HG02885 (cell line): ENCODE measurements at regions not wholly inside any gene's neighbourhood (a gene's known extent, or its start where the extent isn't known, plus 50 kb on each side); places are given as distances from the start of the nearest gene placed in this dataset.

Source experiments
- ATAC-seq: cut with Tn5 transposase; IDR thresholded peaks from one replicate; pipeline ENCODE4 v1.9.1; 2021; ENCODE audit warnings: mild to moderate bottlenecking; ENCODE audit not compliant: unreplicated experiment, poor library complexity

DNA sequence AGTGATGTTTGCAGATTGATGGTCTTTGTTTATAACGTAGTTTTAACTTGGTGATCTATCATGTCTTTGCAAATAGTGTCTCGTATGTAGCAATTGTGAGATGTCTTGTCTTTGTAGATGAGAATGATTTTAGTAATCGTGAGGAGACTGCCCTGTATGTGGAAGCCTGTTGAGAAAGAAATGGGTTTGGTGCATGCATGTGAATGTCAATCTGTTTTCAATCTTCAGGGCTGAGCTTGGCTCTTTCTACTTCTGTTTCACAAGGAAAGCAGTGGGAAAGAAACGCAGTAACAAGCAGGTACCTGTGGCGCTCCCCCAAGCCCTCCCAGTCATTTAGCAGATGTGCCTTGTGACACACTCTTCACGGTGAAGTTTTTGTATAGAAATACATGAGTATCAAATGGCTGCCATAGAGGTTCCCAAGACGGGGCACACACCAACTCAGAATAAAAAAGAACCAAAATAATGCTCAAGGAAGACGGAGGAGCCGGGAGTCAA is 342.8 kb upstream of the DDHD1 start:
- ATAC-seq = no peak

DNA sequence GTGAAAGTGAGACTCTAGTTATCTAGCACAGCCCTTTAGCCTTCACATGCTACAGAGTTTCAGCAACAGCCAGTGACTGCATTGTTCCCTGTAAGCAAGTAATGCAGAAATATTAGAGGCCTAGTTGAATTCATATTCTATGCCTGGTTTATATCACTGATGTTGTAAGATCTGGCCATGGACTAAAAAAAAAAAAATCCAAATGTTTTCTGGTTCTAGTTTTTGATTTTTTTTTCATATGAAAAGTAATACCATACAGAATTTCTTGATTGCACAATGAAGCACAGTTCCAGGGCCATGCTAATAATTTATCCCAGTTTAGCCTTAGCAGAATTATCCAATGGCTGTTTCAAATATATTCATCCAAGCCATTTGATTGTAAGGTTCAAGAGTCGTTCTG is 341.5 kb upstream of the DDHD1 start:
- ATAC-seq = no peak

DNA sequence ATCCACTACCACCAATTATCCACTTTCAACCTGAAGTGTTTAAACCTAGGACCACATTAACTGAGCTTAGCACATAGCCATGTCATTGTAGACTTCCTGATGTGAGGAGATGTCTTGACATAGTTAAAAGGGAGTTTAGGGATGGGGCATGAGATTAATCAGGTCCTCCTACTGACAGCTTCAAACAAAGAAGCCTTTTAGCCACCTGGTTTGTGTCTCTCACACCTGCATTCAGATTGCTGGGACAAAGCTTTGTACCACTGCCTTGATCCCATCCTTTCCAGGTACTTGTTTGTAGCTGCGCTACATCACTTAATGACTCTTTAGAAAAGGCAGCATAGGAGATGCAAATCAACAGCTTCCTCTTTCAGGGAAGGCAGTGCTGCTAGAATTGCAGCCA is 340.7 kb upstream of the DDHD1 start:
- ATAC-seq = no peak

DNA sequence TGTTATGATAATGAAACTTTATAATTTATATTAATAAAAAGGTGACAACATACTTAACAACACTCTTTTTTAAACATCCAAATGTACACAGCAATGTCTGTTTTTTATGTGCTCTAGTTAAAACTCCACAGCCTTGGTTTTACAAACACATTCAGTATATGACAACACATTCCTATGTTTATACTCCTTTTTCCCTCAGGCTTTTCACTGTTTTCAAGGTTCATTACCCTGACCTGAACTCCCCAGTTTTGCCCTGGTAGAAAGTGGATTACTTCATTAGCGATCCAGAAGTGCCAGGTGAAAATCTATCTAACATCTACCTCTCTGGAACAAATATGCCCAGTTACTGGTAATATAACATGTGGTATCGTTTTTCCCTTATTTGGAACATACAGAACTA is 340.2 kb upstream of the DDHD1 start:
- ATAC-seq = no peak

DNA sequence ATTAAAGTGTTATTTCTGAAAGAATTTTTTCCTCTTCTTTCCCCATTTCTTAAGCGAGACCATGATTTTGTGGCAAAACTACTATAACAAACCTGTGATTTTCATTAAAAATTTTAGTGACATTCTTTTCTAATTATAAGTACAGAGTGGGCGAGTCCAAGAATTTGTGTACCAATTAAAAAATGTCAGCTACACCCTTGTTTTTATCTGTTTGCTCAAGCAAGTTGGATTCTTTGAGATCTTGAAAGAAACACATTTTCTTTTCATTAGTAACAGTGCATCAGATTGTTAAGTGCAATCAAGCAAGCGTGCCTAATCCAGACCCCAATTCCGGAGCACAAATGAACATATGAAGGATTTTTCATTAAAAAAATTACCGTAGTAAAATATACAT is 338.8 kb upstream of the DDHD1 start:
- no peak for ATAC-seq

DNA sequence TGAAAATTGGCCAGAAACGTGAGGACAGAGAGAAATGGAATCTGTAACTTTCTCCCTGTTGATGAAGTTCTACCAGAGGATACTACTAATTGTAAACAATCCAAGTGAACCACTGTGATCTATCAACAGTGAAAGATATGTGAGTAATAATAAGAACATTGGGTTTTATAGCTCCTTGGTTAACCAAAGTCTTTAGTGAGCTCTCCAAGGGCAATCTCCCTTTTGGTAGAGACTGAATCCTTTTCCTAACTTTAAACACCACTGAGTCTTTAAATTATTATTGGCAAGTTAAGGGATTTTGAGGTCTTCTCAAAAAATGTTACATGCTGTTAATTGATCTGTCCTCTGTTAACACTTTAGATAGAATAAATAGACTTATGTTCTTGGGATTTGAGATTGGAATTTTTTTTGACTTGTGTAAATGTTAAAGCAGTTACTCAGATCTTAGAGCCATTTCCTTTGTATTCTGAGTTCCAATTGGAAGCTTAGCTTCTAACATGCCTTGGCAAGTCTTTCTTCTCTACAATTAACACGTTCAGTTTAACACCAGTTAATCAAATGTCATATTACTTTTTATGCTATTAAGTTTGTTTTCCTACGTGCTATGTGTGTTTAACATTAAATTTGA is 338.2 kb upstream of the DDHD1 start:
- ATAC-seq = no peak

DNA sequence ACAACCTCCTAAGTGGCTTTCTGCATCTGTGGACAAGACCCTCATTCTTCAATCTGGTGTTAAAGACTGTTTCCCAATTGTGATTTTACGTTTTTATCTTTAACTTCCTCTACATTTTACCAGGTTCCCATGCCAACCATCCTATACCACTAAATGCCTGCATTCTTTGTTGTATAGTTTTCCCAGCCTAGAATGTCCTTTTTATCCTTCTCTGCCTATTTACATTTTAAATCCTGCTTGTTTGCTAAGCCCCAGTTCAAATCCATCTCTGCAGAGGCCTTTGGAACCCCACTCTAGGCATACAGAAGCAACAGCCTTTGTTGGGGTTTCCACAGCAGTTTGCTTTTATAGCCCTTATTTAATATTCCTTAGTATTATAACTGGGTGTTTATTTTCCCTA is 325.1 kb upstream of the DDHD1 start:
- ATAC-seq = no peak

DNA sequence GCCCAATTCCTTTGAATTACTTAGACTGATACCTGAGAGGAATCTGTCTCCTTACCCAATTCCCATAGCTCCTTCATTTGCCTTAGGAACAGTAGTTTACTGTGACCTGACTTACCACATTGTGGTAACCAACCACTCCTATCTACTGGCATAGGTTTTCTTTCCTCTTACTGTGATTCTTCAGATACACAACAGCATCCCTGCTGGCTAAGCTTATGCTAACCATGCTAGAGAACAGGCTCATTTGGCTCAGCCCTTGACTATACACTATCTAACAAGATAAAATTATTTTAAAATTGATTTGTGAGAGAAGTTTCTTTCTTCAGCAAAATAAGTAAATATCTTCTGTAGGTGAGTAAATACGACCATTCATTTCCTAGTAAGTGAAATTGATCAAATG is 320.4 kb upstream of the DDHD1 start:
- ATAC-seq = no peak

DNA sequence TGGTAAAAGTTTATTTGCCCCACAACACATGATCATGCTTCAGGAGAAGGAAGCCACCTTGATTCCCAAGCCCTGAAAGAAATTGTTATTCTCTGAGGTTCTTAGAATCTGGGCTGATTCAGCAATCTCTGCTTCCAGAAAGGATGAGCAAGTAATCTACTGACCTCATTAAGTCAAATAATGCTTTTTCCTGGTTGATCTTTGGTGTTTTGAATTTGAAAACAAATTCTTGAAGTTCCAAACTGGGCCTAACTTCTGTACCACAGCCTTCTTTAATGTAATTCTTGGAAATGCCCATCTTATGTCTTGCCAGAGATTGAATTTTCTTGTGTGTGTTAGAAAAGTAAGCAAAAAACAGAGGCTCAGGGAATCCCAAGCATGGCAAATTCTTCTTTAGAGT is 319.2 kb upstream of the DDHD1 start:
- ATAC-seq = no peak

DNA sequence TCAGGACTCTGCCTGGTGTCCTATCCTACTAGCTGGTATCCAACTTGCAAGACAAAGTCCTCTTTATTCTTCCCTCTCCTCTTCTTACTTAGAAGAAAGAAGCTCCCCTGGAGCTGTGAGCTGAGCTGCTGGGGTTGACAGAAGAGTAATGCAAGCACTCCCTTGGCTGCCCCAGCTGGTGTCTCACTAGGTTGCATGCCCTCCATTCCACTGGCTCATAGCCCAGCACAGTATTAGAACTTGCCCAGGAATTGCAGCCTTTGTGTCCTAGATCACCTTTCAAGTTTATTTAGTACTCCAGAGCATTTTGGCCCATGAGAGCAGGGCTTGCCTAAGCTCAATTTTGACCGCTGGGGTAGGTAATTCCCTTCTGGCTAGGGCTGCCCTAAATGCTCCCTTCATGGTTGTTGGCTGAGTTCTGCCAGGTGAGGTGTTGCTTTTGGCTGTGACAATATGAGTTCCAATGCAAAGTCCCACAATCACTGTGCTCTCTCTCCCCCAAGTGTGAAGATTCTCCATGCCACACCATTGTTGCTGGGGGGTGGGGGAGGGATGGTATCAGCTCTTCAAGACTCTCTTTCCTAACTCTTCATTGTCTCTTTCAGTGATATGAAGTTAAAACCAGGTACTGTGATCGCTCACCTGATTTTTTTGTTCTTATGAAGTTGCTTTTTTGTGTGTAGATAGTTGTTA is 317.4 kb upstream of the DDHD1 start:
- ATAC-seq = no peak

DNA sequence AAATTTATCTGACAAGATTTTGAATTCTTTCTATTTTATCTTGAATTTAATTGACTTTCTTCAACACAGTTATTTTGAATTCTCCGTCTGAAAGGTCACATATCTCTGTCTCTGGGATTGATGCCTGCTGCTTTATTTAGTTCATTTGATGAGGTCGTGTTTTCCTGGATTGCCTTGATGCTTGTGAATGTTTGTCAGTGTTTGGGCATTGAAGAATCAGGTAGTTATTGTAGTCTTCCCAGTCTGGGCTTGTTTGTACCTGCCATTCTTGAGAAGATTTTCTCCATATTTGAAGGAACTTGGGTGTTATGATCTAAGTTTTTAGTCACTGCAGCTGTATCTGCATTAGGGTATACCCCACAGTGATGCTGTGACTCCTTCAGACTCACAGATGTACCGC is 315.8 kb upstream of the DDHD1 start:
- ATAC-seq = no peak

DNA sequence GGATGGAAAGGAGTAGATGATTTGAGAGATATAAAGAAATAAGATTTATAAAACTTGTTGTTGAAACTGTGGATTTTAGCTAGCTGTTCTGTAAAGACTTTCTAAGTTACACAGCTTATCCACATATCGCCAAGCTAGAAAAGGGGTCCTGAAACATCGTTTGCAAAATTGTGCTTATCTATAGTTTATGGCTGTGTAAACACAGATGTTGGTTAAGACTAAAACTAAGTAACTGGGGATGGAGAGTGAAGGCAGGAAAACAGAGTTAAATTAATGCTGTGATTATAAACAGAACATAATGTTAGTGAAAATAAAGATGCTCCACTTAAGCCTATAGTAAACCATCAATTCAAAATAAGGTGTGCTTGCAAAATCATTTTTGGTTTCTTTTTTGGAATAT is 311.3 kb upstream of the DDHD1 start:
- ATAC-seq = no peak

DNA sequence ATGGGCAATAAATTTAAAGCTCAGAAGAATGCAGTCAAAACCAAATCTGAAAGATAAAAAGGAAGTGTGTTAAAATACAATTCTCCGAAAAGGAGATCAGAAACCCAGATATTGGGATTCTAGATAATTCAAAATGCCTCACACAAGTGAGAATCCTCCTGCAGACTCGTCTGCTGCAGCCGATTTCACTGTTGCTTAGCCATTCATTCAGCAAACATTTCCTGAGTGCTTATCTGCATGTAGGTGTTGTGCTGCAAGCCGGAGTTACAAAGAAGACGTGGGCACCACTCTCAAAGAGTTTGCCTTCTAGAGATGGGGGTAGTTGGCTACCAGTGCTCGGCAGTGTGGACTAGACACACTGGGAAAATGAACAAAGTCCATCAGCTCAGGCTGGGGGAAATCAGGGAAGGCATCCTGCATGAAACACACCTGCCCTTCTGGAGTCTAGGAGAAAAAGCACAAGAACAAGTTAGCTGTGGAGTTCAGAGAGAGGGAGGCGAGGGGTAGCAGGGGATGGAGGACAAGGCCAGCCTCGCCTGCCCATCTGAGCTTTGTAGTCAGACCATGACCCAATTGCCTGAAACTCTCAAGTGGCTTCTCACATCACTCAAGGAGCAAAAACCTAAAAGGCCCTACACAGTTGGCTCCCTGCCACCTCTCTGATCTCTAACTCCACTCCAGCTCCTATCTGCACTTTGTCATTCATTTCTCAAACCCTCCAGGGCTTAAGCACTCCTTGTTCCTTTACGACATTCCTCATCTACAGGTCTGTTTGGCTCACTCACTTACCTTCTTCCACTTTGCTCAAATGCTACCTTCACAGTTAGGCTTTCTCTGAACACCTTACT is 310.0 kb upstream of the DDHD1 start:
- ATAC-seq = no peak

DNA sequence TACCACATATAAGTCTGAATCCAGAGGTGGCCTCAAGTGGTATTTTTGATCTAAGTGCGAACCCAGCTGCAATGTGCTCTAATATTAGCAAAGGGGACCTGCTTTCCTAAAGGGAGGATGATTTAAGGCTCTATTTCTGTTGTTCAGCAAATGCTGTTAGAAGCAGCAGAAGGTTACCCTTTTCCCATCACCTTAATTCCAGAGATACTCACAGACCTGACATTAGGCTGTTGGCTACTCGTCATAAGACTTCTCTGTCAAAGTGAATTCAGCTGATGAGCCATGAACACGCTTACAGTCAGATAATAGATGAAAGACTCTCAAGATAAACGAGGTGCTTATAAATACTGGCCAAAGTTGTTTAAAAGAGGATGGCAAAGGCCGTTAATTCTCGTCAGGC is 308.7 kb upstream of the DDHD1 start:
- ATAC-seq = no peak

DNA sequence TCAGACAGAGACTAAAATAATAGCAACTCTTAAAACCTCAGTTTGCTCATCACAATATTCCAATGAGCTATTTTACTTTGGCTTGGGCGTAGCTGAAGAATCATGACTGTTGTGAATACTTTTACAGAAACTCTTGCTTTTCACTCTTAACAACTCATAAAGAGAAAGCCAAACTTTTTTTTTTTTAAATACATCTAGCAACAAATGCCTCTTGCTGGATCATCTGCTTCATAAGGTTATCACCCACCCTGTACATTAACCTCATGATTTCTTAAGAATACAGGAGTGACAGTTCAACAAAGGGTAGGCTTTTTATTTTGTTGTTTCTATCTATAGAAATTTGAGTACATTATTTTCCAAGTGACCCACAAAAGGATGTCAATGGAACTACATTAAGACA is 307.4 kb upstream of the DDHD1 start:
- ATAC-seq = no peak

DNA sequence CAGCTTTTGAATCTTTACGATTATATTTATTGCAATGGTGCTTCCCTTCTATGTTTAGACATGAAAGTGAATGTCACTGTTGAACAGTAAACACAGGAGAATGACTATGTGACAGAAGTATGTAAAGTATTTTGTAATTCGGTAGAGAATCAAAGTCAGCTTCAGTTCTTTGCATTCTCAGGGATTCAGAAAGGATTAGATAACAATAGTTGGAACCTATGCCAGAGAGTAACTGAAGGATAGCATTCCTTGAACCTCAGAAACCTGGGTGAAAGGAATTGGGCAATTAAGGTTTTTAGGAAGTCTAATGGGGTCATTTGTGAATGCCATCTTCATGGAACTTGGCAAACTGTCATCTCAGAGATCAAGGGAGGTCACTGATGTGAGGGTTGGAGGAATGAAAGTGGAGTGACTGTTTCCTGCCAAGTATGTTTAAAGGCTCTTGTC is 305.3 kb upstream of the DDHD1 start:
- ATAC-seq = no peak

DNA sequence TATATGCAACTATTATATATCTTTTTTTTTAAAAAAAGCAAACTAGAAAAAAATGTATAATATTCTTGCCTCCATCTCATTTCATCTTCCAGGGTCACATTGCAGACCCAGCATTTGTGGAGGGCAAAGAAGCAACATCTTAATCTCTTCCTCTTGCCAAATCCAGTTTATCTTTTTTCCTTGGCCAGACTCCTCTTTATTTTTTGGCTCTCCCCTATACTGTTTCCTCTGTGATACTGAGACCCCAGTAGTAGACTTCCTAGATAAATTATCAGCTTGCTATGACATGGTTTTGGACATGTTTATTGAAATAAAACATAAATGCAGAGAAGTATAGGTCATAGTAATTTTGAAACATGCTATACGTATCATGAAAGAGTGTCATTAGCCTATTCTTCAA is 303.8 kb upstream of the DDHD1 start:
- ATAC-seq = no peak

DNA sequence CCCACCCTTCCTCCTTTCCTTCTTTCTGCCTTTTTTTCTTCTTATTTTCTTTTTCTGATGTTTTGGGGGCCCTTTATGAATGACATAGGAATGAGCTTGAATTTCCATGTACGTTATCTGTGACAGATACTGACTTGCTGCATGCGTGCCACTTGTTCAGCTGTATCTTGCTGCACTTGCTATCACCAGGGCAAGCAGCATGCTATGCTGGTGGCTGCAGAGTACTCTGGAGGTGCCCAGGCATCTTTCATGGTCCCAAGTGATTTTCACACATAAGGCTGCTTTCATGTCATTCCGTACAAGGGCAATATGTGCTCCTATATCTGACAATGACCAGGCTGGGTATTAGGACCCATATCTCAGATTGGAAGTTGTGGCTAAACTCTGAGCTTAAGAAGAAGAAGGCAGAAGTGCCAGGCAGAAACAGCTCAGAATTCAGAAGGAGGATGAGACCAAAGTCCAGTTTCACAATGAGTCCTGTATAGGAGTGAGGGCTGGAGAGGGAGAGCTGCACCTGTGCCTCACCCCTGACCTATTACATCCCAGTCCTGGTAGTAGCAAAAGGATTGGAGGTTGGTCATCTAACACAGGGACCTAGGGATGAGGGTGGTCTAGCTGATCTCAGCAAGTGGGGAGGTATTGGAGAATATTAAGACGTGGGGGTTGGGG is 299.0 kb upstream of the DDHD1 start:
- ATAC-seq = no peak

DNA sequence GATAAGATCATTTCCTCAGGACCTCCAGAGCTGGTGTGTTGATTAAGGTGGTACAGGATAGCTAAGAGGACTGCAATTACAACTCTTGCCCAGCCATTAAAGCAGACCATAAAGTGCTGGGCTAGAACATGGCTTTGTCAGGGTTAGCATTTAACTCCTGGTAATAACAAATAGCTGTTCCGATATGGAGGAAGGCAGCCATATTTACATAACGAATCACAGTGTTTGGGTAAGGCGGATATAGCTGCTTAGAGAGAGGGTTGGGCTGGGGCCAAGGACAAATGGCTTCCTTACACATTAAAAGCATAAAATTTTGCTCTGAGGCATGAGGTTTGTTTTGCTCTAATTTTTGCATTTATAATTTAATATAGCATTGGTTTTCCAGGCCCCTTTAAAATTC is 297.7 kb upstream of the DDHD1 start:
- no peak for ATAC-seq

DNA sequence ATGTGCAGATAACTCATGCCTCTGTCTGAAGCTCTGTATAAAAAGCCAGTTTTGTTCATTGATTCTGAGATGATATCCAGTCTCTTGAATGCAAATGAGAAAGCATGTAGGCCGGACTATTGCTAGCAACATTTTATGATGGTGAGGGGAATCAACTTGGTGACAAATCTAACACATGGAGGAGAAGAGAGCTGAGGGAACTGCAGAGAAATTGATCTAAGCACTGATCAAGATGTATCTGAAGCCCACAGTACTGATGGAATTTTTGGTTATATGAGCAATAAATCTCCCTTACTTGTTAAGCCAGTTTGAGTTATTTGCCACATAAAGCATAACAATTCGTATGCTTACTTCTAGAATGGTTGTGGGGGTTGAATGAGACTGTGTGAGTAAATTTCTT is 295.6 kb upstream of the DDHD1 start:
- no peak for ATAC-seq
